AG09319 (cell line): ENCODE measurements at regions not wholly inside any gene's neighbourhood (a gene's known extent, or its start where the extent isn't known, plus 50 kb on each side); places are given as distances from the start of the nearest gene placed in this dataset.

ENCODE experiments used
- DNase-seq: peaks from one replicate; pipeline ENCODE4 v3.0.0-alpha.2; 2010; ENCODE audit warnings: low read depth; ENCODE audit errors: extremely low read depth
- TF ChIP-seq, protein P1 (sequence below): IDR thresholded peaks from 2 replicates; pipeline ENCODE4 v1.5.1; 2011; ENCODE audit warnings: low read depth, mild to moderate bottlenecking, inconsistent platforms, low read length, moderate library complexity

DNA sequence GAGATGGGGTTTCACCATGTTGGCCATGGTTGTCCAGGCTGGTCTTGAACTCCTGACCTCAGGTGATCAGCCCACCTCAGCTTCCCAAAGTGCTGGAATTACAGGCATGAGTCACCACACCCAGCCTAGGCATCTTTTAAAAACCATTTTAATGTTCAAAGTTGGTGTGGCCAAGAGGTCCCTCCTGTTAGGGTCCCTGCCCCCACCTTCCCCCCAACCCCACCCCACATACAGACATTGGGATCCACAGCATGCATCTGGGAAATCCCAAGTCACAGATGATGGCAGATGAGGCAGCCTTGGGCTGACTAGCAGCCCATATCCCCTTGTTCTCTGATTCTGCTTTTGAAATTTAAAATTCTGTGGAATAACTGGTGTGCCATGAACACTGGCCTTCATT lies 226.0 kb downstream of the KATNAL1 start:
- TF ChIP-seq, protein P1, sequence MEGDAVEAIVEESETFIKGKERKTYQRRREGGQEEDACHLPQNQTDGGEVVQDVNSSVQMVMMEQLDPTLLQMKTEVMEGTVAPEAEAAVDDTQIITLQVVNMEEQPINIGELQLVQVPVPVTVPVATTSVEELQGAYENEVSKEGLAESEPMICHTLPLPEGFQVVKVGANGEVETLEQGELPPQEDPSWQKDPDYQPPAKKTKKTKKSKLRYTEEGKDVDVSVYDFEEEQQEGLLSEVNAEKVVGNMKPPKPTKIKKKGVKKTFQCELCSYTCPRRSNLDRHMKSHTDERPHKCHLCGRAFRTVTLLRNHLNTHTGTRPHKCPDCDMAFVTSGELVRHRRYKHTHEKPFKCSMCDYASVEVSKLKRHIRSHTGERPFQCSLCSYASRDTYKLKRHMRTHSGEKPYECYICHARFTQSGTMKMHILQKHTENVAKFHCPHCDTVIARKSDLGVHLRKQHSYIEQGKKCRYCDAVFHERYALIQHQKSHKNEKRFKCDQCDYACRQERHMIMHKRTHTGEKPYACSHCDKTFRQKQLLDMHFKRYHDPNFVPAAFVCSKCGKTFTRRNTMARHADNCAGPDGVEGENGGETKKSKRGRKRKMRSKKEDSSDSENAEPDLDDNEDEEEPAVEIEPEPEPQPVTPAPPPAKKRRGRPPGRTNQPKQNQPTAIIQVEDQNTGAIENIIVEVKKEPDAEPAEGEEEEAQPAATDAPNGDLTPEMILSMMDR, result no peak
- DNase-seq, result no peak

DNA sequence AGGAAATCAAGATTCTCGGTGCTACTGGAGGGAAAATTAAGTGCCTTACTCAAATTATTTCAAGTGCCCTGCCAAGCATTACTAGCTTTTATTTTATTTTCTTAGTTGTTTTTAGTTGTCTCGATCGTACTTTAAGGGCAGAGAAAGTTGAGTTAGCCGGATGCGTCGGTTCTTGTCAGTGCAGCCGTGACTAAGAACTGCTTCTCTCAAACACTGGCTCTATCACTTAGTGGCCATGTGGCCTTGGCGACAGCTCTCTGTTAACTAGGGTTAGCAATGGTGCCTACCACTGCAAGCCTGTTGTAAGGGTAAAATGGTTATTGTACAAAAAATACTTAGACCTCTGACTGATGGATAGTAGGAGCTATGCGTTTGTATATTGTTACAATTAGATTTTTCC lies 227.8 kb downstream of the KATNAL1 start:
- TF ChIP-seq, protein P1, result no peak
- DNase-seq, result no peak

DNA sequence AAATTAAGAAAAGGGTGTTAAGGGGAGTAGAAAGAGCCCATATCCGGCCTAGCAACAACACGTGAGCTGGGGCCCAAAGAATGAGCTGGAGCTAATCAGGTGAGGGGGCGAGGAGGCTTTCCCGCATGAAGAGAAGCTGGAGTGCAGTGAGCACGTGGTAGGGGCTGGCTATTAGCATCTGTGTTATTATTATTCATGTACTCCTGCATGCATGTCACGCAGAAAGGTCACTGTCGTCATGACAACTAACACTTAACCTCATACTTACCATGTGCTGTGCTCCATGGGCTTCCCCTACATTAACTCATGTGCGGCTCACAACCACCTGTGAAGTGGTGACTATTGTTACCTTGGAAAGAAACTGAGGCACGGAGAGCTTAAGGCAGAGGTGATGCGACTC lies 227.6 kb upstream of the UBL3 start:
- TF ChIP-seq, protein P1, result no peak
- no peak for DNase-seq

DNA sequence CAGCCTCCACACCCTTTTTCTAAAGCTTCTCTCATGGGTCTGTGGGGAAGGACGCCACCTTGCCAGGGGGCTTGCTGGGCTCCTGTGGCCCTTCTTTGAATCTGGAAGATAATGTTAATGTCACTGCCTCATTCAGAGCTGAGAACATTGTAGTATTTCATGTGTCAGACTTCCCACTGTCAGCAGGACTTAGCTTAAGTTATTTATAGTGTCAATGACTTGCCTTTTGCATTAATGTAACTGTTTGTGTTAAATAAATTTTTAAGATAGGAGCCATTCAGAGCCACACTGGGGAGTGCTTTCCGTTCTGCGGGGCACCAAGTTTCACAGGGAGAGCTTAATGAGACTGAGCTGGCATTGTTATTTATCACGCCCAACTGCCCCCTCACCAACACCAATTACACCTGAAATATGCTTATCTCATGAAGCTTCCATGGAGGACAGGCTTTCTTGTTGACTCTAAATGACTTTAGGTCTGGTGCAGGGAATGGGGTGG lies 226.9 kb upstream of the UBL3 start:
- no peak for DNase-seq
- TF ChIP-seq, protein P1, result no peak

DNA sequence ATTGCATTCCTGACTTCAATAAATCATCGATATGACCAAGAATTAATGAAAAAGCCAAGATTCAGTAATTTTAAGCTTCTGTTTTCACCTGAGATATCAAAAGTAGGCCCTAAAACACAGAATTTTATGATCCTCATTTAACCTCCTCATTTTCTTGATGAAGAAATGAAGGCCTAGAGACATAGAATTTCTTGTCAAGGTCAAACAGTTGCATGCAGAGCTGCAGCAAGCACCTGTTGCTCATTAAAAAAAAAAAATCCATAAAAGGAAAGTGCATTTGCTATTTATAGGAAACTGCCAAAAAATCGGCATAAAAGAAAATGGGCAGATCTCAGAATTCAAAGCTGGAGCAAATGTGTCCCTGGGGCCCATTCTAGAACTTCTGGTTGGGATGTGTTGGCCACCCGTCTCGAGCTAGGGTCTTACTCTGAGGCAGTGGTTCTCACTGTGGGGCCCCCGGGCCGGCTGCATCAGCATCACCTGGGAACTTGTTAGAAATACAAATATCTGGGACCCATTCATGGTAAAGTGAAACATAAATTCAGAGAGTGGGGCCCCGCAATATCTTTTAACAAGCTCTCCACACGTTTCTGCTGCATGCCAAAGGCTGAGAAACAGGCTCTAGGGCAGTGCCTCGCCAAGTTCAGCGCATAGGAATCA lies 224.7 kb upstream of the UBL3 start:
- no peak for DNase-seq
- TF ChIP-seq, protein P1, result no peak

- no peak for DNase-seq
- TF ChIP-seq, protein P1, result no peak
These were observed 224.0 kb upstream of the UBL3 start for GRCh38 chr13:30074431-30074830.

DNA sequence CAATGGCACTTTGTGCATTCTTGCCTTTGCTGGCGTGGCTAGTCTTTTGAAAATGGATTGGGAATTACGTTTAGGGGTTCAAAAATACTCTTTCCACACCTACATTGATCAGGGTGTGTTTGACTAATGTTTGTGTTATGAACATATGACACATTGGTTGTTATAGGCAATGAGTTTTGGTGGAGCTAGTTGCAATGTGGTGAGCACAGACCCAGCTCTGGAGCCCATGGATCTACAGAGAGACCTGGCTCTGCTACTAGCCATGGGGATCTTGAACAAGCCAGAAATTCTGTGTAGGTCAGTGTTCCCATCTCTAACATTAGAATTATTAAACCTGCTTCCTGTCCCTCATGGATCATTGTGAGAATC lies 222.4 kb upstream of the UBL3 start:
- TF ChIP-seq, protein P1, result no peak
- no peak for DNase-seq
